Erythroblast (primary cell): ENCODE measurements at regions not wholly inside any gene's neighbourhood (a gene's known extent, or its start where the extent isn't known, plus 50 kb on each side); places are given as distances from the start of the nearest gene placed in this dataset.

Experiments used
- GATA1 ChIP-seq: IDR thresholded peaks from 2 replicates; pipeline ENCODE4 v1.6.1; 2011; ENCODE audit warnings: low read depth, mild to moderate bottlenecking, control low read depth, low read length, moderate library complexity
- POLR2A ChIP-seq: IDR thresholded peaks from 2 replicates; pipeline ENCODE4 v1.6.1; 2011; ENCODE audit warnings: mild to moderate bottlenecking, low read length

- TF ChIP-seq GATA1 (no peak), POLR2A (no peak)
These were observed 598.4 kb downstream of the ADGRL2 start for GRCh38 chr1:82399093-82399492.
